RWPE2 (cell line): ENCODE measurements at regions not wholly inside any gene's neighbourhood (a gene's known extent, or its start where the extent isn't known, plus 50 kb on each side); places are given as distances from the start of the nearest gene placed in this dataset.

Experiments
- ATAC-seq: fragments of 200-7000 bp; cut with Tn5 transposase; 3 replicates; pipeline ENCODE4 v1.9.1; 2021; ENCODE audit warnings: low read depth
- DNase-seq: peaks from one replicate; pipeline ENCODE4 v3.0.0-alpha.2; 2020; ENCODE audit warnings: low spot score
- H3K27ac ChIP-seq: fragments of 450-650 bp; 2 replicates; pipeline ENCODE4 v1.5.1; 2017; ENCODE audit warnings: mild to moderate bottlenecking; ENCODE audit not compliant: poor library complexity, severe bottlenecking
- H3K27me3 ChIP-seq: fragments of 250-450 bp; sonication (Bioruptor Pico); 2 replicates; pipeline ENCODE4 v1.5.1; 2021; ENCODE audit warnings: mild to moderate bottlenecking, moderate library complexity; ENCODE audit not compliant: insufficient read depth, poor library complexity, severe bottlenecking
- H3K36me3 ChIP-seq: fragments of 250-450 bp; sonication (Bioruptor Pico); 2 replicates; pipeline ENCODE4 v1.5.1; 2020; ENCODE audit warnings: low read depth, mild to moderate bottlenecking, moderate library complexity
- H3K4me1 ChIP-seq: fragments of 250-450 bp; sonication (Bioruptor Pico); 2 replicates; pipeline ENCODE4 v1.5.1; 2021; ENCODE audit warnings: mild to moderate bottlenecking, moderate library complexity; ENCODE audit not compliant: insufficient read depth, poor library complexity, severe bottlenecking
- H3K4me3 ChIP-seq: fragments of 250-450 bp; sonication (Bioruptor Pico); 2 replicates; pipeline ENCODE4 v1.5.1; 2021; ENCODE audit warnings: mild to moderate bottlenecking, moderate library complexity; ENCODE audit not compliant: severe bottlenecking
- H3K9me3 ChIP-seq: fragments of 250-450 bp; sonication (Bioruptor Pico); 2 replicates; pipeline ENCODE4 v1.5.1; 2021; ENCODE audit warnings: mild to moderate bottlenecking, moderate library complexity; ENCODE audit not compliant: severe bottlenecking
- TF ChIP-seq, protein P1 (sequence below): fragments of 450-650 bp; IDR thresholded peaks from one replicate; pipeline ENCODE4 v1.5.1; 2017; ENCODE audit warnings: mild to moderate bottlenecking, moderate library complexity; ENCODE audit not compliant: poor library complexity, severe bottlenecking

- Histone ChIP-seq H3K4me3 (no peak overlapping the region), H3K36me3 (no peaks in the 10 kb centered on the region), H3K9me3 (no peaks in the 10 kb centered on the region), H3K27me3 (no peaks in the 10 kb centered on the region), H3K4me1 (no peaks in the 10 kb centered on the region), H3K27ac (no peak overlapping the region)
- ATAC-seq: no peak
- TF ChIP-seq, protein P1, sequence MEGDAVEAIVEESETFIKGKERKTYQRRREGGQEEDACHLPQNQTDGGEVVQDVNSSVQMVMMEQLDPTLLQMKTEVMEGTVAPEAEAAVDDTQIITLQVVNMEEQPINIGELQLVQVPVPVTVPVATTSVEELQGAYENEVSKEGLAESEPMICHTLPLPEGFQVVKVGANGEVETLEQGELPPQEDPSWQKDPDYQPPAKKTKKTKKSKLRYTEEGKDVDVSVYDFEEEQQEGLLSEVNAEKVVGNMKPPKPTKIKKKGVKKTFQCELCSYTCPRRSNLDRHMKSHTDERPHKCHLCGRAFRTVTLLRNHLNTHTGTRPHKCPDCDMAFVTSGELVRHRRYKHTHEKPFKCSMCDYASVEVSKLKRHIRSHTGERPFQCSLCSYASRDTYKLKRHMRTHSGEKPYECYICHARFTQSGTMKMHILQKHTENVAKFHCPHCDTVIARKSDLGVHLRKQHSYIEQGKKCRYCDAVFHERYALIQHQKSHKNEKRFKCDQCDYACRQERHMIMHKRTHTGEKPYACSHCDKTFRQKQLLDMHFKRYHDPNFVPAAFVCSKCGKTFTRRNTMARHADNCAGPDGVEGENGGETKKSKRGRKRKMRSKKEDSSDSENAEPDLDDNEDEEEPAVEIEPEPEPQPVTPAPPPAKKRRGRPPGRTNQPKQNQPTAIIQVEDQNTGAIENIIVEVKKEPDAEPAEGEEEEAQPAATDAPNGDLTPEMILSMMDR: no peak
- DNase-seq: no peak
These were observed 191.8 kb upstream of the SUCLG2 start for GRCh38 chr3:67846166-67846565.

GRCh38 chr3:67832817-67833216, 178.4 kb upstream of the SUCLG2 start:
- no peak for ATAC-seq
- no peaks in the 10 kb centered on the region for H3K9me3 ChIP-seq
- no peak overlapping the region for H3K4me3 ChIP-seq
- H3K4me1 ChIP-seq: no peaks in the 10 kb centered on the region
- TF ChIP-seq, protein P1: no peak
- no peak overlapping the region for H3K27ac ChIP-seq
- H3K36me3 ChIP-seq: no peaks in the 10 kb centered on the region
- H3K27me3 ChIP-seq: no peaks in the 10 kb centered on the region
- no peak for DNase-seq

DNA sequence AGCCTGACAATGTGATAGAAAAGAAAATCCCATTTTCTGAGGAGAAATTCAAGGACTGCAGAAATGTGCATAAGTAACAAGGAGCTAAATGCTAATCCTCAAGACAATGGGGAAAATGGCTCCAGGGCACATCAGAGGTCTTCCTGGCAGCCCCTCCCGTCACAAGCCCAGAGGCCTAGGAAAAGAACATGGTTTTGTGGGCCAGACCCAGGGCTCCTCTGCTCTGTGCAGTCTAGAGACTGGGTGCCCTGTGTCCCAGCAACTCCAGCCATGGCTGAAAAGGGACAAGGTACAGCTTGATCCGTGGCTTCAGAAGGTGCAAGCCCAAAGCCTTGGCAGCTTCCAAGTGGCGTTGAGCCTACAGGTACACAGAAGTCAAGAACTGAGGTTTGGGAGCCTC, 176.8 kb upstream of the SUCLG2 start:
- no peak overlapping the region for H3K27ac ChIP-seq
- H3K9me3 ChIP-seq: no peaks in the 10 kb centered on the region
- no peak for DNase-seq
- no peak for ATAC-seq
- TF ChIP-seq, protein P1: no peak
- H3K27me3 ChIP-seq: no peaks in the 10 kb centered on the region
- no peaks in the 10 kb centered on the region for H3K4me1 ChIP-seq
- no peak overlapping the region for H3K4me3 ChIP-seq
- H3K36me3 ChIP-seq: no peaks in the 10 kb centered on the region

DNA sequence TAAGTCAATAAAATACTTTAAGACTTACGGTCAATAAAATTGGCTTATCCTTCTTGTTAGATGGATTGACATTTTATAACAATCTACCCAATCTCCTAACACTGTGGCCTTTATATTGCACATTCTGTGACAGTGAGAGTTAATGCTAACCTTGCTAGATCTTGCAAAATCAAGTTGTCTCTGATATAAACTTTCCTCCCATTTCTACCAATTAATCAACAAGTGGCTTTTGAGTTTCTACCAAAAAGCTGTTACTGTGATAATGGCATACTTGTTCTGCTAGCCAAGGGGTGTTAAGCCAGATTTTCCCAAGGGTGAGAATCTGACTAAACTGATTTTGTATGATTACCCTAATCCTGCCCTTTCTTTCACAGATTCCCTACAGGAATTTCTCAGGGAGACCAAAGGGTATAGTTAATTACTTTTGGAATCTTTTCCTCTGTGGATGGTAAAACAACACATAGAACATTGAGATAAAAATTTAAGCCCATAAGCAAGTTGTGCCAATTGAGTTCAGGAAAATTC, 174.1 kb upstream of the SUCLG2 start:
- TF ChIP-seq, protein P1: no peak
- Histone ChIP-seq H3K36me3 (no peaks in the 10 kb centered on the region), H3K9me3 (no peaks in the 10 kb centered on the region), H3K27ac (no peak overlapping the region), H3K4me3 (no peak overlapping the region), H3K4me1 (no peaks in the 10 kb centered on the region), H3K27me3 (no peaks in the 10 kb centered on the region)
- ATAC-seq: no peak
- DNase-seq: no peak

- no peak for ATAC-seq
- Histone ChIP-seq H3K9me3 (no peaks in the 10 kb centered on the region), H3K27ac (no peak overlapping the region), H3K4me3 (no peak overlapping the region), H3K4me1 (no peaks in the 10 kb centered on the region), H3K27me3 (no peaks in the 10 kb centered on the region), H3K36me3 (no peaks in the 10 kb centered on the region)
- TF ChIP-seq, protein P1: no peak
- DNase-seq: no peak
These were observed 166.7 kb upstream of the SUCLG2 start for GRCh38 chr3:67821135-67821534.
